GM21367 (cell line): ENCODE measurements at regions not wholly inside any gene's neighbourhood (a gene's known extent, or its start where the extent isn't known, plus 50 kb on each side); places are given as distances from the start of the nearest gene placed in this dataset.

Source experiments
- ATAC-seq: cut with Tn5 transposase; IDR thresholded peaks from one replicate; pipeline ENCODE4 v1.9.1; 2021; ENCODE audit not compliant: unreplicated experiment

DNA sequence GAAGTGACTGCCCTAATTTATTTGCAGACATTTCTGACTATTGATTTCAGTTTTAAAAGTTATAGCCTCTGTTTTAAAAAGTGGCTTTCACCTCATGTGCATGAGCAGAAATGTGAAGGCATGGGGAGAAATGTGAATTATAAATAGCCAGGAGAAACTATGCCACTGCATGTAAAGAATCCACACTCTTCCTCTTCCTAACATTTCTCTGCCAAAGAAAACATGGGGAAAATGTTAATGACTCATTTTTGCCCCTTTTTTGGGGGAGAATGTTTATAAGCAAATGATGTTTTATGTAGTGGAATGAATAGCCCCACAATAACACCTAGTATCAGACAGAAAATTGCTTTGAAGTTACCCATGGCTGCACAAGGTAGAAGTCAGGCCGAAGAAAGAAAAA, 249.0 kb upstream of the TANK start:
- no peak for ATAC-seq

DNA sequence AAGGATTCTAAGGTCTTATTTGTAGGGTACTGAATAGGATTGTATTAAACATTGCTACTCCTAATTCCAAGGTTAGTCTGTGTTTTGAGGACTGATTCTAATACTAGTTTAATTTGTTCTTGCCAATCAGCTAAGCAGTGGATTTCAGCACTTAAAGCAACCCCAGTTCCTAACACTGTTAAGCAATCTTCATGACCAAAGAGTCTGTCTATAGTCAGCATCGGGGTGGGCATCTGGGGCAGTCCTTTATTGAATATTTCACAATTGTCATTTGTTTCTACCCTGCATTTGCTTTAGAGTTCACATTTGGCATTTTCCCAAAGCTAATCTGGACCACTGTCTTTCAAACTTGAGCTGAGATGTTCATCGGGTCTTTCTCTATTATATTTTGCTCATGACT, 248.0 kb upstream of the TANK start:
- no peak for ATAC-seq

DNA sequence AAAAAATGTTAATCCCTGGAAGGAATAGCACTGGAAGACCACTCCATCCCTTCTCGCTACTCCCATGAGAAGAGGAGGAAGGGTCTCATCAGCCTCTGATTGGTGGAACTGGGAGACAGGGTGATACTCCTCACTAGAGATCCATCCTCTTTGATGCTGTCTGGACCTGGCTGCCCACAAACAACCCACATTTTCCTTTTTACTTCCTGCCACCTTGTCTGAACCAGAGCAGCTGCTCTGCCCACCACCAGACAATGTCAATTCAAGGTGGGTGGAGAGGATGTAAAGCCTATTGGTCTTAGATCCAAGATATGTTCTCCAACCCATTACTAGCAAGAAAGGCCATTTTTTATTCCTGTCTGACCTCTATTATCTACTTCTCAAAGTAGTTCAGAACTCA, 246.9 kb upstream of the TANK start:
- ATAC-seq, result no peak

DNA sequence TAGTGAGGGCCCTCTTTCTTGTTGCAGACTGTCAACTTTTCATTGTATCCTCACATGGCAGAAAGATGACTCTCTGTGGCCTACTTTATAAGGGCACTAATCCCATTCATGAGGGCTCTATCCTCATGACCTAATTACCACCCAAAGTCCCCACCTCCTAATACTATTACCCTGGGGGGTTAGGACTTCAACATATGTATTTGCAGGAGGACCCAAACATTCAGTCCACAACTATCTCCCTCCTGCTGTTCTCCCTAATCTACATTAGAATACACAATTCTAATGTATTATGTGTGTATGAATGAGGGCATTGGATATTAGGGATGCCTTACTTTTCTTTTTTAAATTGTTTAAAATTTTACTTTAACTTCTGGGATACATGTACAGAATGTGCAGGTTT, 246.0 kb upstream of the TANK start:
- no peak for ATAC-seq

DNA sequence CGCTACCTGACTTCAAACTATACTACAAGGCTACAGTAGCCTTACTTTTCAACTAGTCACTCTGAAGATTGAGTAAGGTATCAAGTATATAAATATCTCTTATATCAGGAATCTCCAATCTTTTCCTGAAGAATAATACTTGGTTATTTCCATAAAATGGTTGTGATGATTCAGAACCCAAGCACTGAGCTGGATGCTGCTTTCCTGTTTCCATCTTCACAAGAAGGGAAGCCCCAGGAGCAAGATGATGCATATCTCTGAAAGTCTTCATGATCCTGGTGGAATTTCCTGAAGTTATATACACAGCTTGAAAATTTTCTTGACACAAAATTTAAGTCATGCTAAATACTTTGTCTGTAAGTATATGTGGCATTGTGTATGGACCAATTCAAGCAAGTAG, 243.9 kb upstream of the TANK start:
- no peak for ATAC-seq

DNA sequence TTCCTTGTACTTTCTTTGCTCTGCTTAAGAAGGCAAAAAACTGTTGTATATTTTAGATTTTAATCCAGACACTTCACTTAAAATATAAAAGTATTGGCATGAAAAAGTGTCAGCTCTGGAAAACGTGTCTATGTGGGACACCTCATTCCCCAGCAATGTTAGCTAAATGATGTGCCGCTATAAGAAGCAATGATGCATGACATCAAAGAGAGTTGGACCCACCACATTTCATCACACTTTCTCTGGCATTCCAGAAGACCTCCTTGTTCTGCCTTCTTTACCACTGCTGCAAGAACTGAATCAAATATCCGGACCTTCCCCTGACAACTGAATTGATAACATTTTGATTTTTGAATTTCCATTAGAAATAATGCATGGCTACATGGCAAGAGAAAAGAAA, 242.4 kb upstream of the TANK start:
- ATAC-seq, result no peak

DNA sequence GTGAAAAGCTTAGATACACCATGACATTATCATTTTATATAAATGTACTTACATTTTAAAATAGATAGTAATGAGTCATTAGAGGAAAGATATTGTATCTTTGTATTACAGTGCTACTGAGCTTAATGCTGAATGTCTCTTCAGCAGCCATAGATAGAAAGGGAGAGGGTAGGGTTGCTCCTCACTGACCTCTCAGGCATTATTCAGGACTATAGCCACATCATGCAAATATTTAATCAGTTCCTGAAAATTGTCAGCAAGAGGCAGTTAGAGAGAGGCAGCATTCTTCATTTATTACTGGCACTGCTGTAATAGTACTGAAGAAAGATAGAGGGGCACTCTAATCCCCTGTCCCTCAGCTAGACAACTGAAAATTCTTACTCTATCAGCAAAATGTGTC, 242.0 kb upstream of the TANK start:
- no peak for ATAC-seq

DNA sequence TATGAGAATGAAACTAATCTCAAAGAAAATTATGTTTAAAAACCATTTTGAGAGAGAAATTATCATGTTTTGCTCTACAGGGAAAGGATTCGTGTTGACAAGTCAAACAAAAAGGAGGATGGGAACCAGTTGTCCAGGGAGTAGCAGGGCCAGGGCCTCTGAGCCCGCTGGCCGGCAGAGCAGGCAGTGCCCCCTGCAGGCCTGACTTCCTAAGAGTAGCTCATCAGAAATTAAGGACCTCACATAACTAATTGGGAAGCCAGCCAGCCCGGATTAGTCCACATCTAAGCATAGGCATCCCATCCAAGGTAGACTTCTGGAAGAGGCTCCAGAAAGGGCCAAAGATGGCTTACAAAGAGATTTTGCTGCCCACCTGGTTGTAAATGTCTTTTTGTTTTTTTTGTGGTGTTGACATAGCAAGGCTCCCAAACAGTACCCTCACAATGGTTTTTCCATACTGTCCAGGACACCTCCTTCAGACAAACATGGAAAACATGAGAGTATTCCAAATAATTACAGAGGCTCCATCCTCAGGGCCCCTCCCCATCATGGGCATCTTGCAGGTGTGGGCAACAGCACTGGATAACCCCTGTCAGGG, 241.2 kb upstream of the TANK start:
- no peak for ATAC-seq

DNA sequence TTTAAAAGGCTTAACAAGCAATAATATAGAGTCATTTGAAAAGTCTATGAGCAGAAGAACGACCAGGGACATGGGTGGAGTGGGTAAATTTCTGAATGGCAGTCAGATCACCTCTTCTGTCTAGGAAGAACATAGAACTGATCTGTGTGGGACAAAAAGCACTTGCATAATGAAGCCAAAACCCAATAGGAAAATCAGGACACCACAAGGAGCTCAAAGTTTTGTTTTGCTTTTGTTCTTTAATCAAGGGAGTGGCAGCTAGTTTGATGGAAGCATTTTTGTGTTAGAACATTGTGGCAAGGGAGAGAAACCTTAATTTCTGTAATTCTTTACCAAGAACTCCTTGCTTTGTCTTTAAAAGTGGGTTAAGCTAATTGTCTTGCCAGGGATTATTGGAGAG, 240.2 kb upstream of the TANK start:
- ATAC-seq, result no peak

DNA sequence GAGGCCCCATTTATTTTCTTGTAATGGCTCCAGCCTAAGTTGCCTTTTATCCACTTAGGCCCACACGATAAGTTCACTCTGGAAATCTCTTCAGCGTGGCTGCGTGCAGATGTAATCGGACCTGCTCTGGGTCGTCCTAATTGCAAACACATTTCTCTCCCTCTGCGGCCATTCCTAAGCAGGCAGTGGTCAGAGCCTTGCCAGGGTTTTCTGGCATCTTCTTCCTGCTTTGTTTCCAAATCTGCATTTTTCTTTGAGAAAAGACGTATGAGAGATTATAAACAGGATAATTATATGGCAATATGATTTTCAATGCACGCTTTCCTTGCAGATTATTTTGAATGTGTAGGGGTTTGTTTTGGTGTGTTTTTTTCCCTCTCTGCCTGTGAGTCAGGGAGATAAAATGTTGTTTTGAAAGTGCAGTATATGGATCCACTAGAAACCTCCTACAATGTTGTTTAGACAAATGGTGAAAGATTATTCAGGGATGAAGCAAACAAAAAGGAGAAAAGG, 239.4 kb upstream of the TANK start:
- ATAC-seq, result no peak

DNA sequence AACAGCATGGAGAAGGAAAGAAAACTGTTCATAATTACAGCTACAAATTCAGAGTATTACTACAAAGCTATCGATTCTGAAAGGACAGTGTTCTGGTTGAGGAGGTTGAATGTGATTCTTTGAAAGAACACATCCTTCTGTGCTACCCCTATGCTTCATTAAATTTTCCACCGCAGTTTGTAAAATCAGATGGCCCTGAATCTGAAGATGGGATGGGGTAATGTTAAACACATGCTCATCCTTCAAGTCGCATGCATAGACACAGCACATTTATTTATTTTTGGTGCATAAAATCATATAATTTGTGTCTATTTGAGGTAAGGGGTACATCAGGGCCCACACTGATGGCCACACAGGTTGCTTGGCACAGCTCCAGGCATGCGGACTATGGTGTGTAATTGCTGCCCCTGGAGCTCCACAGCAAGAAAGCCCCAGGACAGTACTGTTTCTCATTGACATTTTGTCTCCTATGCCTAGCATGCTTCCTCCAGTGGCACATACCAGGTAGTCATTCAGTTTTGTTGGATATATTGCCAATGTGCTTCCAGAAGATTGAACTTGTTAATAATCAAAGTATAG, 238.8 kb upstream of the TANK start:
- ATAC-seq, result no peak

DNA sequence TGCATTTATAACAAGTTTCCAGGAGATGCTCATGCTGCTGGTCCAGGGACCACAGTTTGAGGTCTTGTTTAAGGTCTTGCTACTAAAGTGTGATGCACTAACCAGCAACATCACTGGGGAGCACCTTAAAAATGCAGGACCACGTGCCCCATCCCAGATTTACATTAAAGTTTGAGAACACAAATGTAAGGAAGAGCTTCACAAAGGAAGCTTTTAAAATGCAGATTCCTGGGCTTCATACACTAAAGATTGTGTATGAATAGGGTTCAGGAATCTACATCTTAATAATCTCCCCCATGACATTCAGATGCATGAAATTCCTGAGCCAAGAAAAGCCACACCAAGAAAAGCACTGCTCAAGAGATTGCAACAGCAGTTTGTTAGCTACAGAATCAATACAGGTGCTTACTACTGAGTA, 235.3 kb upstream of the TANK start:
- ATAC-seq, result no peak

DNA sequence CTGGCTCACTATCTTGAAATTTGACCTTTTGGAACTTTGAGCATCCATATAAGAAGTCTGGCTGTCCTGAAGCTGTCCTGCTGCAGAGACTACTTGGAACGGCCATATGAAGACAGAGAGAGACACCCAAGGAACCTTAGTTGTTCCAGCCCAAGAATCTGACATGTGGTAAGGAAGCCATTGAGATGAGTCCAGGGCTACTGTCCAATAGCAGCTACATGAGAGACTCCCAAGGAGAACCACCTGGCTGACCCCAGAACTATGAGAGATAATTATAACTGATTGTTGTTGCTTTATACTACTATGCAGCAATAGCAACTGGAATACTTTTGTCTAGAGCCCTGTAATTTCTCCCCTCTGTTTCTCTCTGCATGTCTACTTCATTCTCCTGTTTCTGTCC, 234.3 kb upstream of the TANK start:
- no peak for ATAC-seq

DNA sequence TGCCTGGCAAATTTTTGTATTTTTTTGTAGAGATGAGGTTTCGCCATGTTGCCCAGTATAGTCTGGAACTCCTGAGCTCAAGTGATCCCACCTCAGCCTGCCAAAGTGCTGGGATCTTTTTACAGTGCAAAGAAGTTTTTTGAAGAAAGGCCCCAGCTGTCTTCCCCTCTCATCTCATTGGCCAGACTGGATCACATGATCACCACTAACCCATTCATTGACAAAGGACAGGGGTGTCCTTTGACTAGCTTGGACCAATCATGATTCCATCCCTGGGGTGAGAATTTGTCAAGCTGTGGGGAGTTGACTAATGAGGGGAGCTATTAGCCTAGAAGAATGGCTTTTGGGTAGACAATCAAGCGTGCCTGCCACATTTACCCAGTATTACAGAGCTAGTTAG, 232.9 kb upstream of the TANK start:
- no peak for ATAC-seq

DNA sequence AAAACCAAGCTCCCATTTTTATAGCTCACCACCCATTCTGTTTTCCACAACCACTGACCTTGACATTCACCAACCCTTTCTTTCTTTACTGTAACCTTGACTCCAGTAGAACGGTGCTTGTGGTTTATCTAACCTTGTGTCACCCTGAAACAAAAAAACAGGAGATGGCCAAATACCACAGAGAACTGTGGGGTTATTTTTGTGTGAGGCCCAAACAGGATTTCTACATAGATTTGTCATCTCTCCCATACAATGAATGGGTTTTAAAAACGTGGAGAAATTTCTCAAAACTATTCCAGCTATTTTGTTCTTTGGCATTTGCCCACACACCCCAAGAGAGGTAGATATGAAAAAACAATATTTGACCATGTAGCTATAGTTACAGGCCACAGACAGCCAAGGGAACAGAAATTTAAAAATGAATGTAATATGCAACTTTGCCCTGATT, 231.3 kb upstream of the TANK start:
- ATAC-seq, result no peak

DNA sequence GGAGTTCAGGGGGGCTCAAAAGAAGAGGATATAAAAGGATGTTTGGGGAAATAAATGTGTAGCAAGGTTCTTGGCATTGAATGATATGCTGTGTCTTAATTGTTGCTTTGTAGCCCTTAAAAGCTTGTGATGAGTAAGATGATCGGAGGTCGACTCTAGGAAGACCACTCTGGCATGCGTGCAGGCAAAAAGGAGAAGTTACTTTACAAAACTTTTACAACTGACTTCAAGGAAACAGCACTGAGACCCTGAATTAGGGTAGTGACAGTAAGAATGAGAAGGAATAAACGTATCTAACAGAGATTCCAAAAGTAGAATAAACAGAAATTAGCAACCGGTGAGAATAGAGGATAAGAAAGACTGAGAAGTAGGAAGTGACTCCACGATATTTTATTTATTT, 228.7 kb upstream of the TANK start:
- no peak for ATAC-seq

DNA sequence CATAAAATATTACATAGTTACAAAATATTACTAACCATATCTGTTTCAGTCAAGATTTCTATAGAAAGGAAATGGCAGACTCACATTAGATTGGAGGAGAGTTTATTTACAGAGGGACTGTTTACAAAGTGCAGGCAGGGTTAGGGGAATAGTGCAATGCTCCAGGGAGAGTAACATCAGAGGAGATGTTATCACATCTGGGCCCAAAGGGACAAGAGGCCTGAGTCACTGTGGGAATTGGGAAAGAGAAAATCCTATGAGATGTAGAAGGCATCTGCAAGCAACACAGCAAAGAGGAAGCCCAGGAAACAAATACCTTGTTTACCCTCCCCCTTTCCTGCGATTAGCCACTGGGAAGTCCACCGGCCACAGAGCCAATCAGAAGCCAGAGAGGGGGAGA, 227.3 kb upstream of the TANK start:
- ATAC-seq, result no peak

DNA sequence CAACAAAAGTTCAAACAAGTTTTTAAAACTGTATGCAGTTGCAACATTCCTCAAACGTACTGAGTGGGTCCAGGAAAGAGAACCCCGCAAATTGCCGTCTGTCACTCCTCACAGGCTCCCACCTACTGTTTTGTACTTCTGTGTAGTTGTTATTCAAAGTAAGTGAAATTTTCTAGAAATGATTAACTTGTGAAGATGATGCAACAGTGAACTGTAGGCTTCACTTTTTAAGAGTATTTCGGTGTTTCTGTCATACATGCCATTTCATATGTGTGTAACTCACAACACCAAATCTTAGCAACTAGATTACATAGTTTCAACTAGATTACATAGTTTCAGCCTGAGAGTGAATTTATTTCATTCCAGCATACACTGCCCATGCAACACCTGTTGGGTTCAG, 226.0 kb upstream of the TANK start:
- no peak for ATAC-seq

DNA sequence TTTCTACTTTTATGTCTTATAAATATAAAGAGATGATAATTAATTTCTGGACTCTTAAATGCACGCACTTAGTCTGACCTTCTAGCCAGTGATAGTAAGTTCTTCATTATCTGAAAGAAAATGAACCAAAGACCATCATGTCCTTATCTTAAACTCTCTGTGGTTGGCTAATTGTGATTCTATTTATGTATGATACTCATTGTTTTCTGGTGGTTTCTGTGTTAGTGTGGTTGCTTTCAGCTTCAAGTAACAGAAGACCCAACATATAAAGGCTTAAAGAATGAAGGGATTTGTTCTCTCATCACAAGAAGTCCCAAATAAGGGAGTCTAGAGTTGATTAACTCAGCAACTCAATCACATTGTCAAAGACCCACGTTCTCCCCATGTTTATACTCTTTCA, 225.2 kb upstream of the TANK start:
- ATAC-seq, result no peak

DNA sequence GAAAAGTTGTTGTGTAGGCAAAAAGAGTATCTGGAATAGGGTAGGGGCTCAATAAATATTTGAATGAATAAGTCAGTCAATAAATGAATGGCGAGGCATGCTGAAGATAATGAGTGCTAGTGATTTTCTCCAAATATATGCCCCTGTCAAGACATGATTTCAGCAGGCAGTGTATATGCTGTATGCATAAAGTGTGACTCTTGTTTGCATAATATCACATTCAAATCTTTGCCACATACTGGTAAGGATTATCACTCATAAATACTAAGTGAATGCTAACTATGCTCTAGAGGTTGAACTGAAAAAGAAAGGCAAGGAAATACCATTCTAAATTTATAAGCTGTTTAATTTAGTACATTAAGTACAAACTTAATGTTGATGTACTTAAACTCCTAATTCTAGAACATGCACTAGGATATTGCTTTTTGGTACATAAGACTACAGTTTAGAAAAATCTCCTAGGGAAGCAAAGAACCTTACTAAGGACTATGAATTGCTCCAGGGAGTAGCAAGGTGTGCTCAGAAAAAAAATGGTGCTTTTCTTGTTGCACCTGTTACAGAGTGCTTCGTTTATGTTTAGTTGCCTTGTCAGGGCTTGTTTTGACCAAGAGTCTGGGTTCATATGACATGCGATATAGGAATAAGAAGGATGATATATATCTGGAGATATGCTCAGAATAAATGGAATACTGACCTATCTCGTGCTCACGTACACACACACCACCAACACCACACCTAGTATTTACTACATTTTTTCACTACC, 224.0 kb upstream of the TANK start:
- ATAC-seq, result no peak

DNA sequence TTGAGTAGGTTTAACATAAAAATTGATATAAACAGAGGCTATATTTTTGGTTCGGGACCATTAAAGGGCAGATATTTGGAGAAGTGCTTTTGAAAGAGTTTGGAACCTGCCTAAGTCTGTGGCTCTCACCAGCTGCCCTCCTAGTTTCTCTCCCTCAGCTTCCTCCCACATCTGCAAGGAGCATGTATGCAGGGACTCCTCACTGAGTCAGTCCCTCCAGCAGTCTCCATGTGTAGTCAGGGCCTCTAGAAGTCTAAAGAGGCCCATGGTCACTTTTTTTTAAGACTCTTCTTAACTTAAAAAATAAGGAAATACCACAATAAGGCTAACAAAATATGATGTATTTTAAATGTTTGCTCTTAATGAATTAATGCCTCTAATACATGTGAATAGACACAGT, 220.0 kb upstream of the TANK start:
- ATAC-seq, result no peak

DNA sequence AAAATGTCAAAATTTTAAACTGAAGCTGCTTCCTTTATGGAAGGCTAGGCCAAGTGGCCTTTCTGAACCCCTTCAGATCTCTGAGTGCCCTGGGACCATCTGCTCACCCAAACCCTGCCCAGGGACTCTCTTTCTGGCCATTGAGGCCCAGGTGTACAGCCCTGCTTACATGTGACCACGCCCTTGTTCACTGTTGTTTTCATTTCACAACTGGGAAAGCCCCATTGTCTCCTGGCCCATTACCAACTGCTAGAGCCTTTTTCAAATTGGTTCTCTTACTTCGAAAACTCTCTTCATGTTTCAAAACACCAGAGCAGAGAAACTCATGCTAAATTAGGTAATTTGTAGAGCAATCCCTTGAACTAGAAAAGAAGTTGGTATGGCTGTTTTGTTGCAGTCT, 219.5 kb upstream of the TANK start:
- ATAC-seq, result no peak
